ENCODE measurements at regions not wholly inside any gene's neighbourhood (a gene's known extent, or its start where the extent isn't known, plus 50 kb on each side); places are given as distances from the start of the nearest gene placed in this dataset.

DNA sequence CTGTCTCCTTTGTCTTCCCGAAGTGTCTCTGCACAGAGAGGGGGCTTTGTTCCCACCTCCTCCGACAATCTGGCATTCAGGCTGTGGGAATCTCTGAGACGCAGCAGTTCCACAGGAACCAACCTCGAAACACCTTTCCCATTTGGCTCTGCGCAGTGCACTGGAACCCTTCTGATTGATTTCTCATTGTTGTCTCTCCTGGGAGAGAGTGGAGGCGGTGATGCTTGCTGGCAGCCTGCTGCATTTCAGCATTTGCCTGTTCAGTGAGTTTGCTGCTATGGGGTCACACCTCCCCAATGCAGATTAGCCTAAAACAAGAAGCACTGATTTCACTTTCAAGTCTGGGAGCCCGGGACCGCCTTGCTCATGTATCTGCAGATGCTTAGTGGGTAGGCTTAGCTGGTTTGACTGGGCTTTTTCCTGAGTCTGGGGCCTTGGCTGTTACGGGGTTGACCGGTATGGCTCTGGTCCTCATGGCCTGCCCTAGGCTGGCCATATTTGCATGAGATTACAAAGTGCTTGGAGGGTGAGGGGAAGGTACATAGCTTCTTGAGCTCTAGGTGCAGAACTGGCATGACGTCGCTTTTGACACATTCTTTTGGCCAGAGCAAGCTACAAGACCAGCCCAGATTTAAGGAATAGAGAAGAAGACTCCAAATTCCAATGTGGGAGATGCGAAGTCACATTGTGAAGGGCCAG is 695.3 kb downstream of the PTPRU start:
- no peaks in the 10 kb centered on the region for H3K4me1 Mint-ChIP-seq (ENCODE audit: unreplicated experiment)
- peaks cover 5% of the 10 kb centered on the region for H3K27me3 Mint-ChIP-seq (ENCODE audit: unreplicated experiment)
- DNase-seq (ENCODE audit: low spot score), result no peak
- no peaks in the 10 kb centered on the region for H3K36me3 Mint-ChIP-seq (ENCODE audit: low read depth, unreplicated experiment)
- no peak overlapping the region for H3K27ac Mint-ChIP-seq (ENCODE audit: unreplicated experiment)
- TF ChIP-seq, protein P1, sequence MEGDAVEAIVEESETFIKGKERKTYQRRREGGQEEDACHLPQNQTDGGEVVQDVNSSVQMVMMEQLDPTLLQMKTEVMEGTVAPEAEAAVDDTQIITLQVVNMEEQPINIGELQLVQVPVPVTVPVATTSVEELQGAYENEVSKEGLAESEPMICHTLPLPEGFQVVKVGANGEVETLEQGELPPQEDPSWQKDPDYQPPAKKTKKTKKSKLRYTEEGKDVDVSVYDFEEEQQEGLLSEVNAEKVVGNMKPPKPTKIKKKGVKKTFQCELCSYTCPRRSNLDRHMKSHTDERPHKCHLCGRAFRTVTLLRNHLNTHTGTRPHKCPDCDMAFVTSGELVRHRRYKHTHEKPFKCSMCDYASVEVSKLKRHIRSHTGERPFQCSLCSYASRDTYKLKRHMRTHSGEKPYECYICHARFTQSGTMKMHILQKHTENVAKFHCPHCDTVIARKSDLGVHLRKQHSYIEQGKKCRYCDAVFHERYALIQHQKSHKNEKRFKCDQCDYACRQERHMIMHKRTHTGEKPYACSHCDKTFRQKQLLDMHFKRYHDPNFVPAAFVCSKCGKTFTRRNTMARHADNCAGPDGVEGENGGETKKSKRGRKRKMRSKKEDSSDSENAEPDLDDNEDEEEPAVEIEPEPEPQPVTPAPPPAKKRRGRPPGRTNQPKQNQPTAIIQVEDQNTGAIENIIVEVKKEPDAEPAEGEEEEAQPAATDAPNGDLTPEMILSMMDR (IDR thresholded peaks at IDR 0.05; ENCODE audit: unreplicated experiment), result no peak
- no peaks in the 10 kb centered on the region for H3K9me3 Mint-ChIP-seq (ENCODE audit: unreplicated experiment)
- no peak overlapping the region for H3K4me3 Mint-ChIP-seq (ENCODE audit: unreplicated experiment)

DNA sequence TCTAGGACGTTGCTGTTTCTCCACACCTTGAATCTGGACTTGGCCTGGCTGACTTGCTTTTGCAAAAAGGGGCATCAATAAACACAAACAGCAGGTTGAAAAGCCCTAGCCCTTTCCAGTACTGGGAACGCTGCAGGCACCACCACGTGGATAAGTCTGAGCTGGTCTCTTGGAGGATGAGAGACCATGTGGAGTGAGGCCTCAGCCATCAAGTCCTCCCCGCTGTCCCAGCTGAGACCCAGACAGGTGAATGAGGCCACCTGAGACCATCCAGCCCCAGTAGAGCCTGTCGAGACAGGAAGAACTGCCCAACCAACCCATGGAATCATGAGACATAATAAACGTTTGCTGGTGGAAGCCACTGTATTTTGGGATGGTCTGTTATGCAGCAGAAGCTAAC is 688.7 kb downstream of the PTPRU start:
- Mint-ChIP-seq H3K36me3 (ENCODE audit: low read depth, unreplicated experiment) (no peaks in the 10 kb centered on the region), H3K27me3 (ENCODE audit: unreplicated experiment) (peaks cover 6% of the 10 kb centered on the region), H3K9me3 (ENCODE audit: unreplicated experiment) (no peaks in the 10 kb centered on the region), H3K4me1 (ENCODE audit: unreplicated experiment) (no peaks in the 10 kb centered on the region), H3K4me3 (ENCODE audit: unreplicated experiment) (no peak overlapping the region), H3K27ac (ENCODE audit: unreplicated experiment) (no peak overlapping the region)
- no peak for DNase-seq (ENCODE audit: low spot score)
- TF ChIP-seq, protein P1 (IDR thresholded peaks at IDR 0.05; ENCODE audit: unreplicated experiment), result no peak

DNA sequence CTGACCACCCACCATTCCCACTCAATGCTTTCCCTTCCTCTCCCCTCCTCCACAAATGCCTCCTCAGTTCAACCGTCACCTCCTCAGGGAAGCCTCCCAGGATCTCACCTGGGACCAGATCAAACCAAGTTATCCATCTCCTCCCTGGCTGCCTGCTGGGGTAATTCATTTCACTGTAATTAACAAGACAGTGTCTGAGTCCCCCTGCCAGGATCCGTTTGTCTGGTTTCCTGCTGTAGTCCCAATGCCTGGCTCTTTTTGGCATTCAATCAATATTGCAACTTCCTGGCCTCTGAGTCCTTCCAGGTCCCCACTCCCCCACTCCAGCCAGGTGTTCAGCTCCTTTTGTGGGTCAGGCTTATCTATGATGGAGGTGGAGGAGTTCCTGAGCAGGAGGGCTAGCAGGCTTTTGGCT is 687.7 kb downstream of the PTPRU start:
- no peaks in the 10 kb centered on the region for H3K9me3 Mint-ChIP-seq (ENCODE audit: unreplicated experiment)
- TF ChIP-seq, protein P1 (IDR thresholded peaks at IDR 0.05; ENCODE audit: unreplicated experiment), result no peak
- H3K4me1 Mint-ChIP-seq (ENCODE audit: unreplicated experiment), result no peaks in the 10 kb centered on the region
- H3K27me3 Mint-ChIP-seq (ENCODE audit: unreplicated experiment), result peaks cover 6% of the 10 kb centered on the region
- DNase-seq (ENCODE audit: low spot score), result no peak
- no peak overlapping the region for H3K27ac Mint-ChIP-seq (ENCODE audit: unreplicated experiment)
- no peaks in the 10 kb centered on the region for H3K36me3 Mint-ChIP-seq (ENCODE audit: low read depth, unreplicated experiment)
- no peak overlapping the region for H3K4me3 Mint-ChIP-seq (ENCODE audit: unreplicated experiment)

GRCh38 chr1:29921741-29922140 is 685.4 kb downstream of the PTPRU start:
- TF ChIP-seq, protein P1 (IDR thresholded peaks at IDR 0.05; ENCODE audit: unreplicated experiment), result no peak
- H3K4me3 Mint-ChIP-seq (ENCODE audit: unreplicated experiment), result no peak overlapping the region
- H3K27ac Mint-ChIP-seq (ENCODE audit: unreplicated experiment), result no peak overlapping the region
- H3K36me3 Mint-ChIP-seq (ENCODE audit: low read depth, unreplicated experiment), result no peaks in the 10 kb centered on the region
- H3K4me1 Mint-ChIP-seq (ENCODE audit: unreplicated experiment), result no peaks in the 10 kb centered on the region
- H3K27me3 Mint-ChIP-seq (ENCODE audit: unreplicated experiment), result peaks cover 6% of the 10 kb centered on the region
- no peak for DNase-seq (ENCODE audit: low spot score)
- H3K9me3 Mint-ChIP-seq (ENCODE audit: unreplicated experiment), result no peaks in the 10 kb centered on the region

DNA sequence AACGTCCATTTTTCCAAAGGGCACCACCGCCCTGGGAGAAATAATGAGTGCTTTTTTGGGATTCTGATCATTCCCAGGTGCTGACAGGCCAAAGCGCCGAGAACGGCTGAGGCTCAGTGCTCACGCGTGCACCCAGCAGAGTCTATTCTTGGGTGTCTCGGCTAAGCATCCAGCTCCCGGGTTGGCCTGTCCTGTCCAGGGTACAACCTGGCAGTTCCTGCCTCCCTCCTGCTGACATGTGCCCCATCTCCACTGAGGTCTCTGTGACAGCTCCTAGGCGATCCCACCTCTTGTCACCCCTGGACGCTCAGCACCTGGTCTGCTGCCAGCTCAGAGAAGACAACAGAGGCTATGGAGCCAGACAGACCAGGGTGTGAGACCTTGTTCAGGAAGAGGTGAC is 684.5 kb downstream of the PTPRU start:
- no peaks in the 10 kb centered on the region for H3K4me1 Mint-ChIP-seq (ENCODE audit: unreplicated experiment)

More for the DNA sequence above, 684.5 kb downstream of the PTPRU start:
- TF ChIP-seq, protein P1 (IDR thresholded peaks at IDR 0.05; ENCODE audit: unreplicated experiment), result no peak
- no peak overlapping the region for H3K27ac Mint-ChIP-seq (ENCODE audit: unreplicated experiment)
- DNase-seq (ENCODE audit: low spot score), result no peak
- H3K27me3 Mint-ChIP-seq (ENCODE audit: unreplicated experiment), result peaks cover 6% of the 10 kb centered on the region
- no peaks in the 10 kb centered on the region for H3K9me3 Mint-ChIP-seq (ENCODE audit: unreplicated experiment)
- no peak overlapping the region for H3K4me3 Mint-ChIP-seq (ENCODE audit: unreplicated experiment)
- H3K36me3 Mint-ChIP-seq (ENCODE audit: low read depth, unreplicated experiment), result no peaks in the 10 kb centered on the region

Measured in endothelial cell (in vitro differentiated cells).